ENCODE measurements at regions not wholly inside any gene's neighbourhood (a gene's known extent, or its start where the extent isn't known, plus 50 kb on each side); places are given as distances from the start of the nearest gene placed in this dataset.

GRCh38 chr20:48550814-48551213 is 277.0 kb downstream of the PREX1 start:
- TF ChIP-seq CTCF (conservative IDR thresholded peaks at IDR 0.05) (no peak), EZH2 (IDR thresholded peaks at IDR 0.05; ENCODE audit: low read depth) (no peak)
